Hepatocyte (in vitro differentiated cells): ENCODE measurements at regions not wholly inside any gene's neighbourhood (a gene's known extent, or its start where the extent isn't known, plus 50 kb on each side); places are given as distances from the start of the nearest gene placed in this dataset.

Experiments used
- CTCF ChIP-seq: fragments of 200-600 bp; sonication (generic); IDR thresholded peaks from 2 replicates; pipeline ENCODE4 v1.5.1; 2016; ENCODE audit warnings: antibody characterized with exemption, mild to moderate bottlenecking; ENCODE audit not compliant: poor library complexity
- EZH2 ChIP-seq: fragments of 200-600 bp; sonication (generic); IDR thresholded peaks from 2 replicates; pipeline ENCODE4 v1.6.1; 2016; ENCODE audit warnings: antibody characterized with exemption, mild to moderate bottlenecking, borderline replicate concordance
- EZH2phosphoT487 ChIP-seq: fragments of 200-600 bp; sonication (generic); IDR thresholded peaks from one replicate; pipeline ENCODE4 v1.6.1; 2018; ENCODE audit warnings: antibody characterized with exemption, mild to moderate bottlenecking, low read depth, moderate library complexity; ENCODE audit not compliant: unreplicated experiment, severe bottlenecking

- TF ChIP-seq EZH2: no peak
- no peak for TF ChIP-seq EZH2phosphoT487
- TF ChIP-seq CTCF: no peak
Observed at GRCh38 chr15:77712438-77712837, 79.7 kb upstream of the LINGO1 start.
